OCI-M2 (cell line): ENCODE measurements at regions not wholly inside any gene's neighbourhood (a gene's known extent, or its start where the extent isn't known, plus 50 kb on each side); places are given as distances from the start of the nearest gene placed in this dataset.

Experiments used
- DNase-seq: peaks from one replicate; lab custom pipeline; 2025; ENCODE audit not compliant: unreplicated experiment; lab: John Stamatoyannopoulos, UW

DNA sequence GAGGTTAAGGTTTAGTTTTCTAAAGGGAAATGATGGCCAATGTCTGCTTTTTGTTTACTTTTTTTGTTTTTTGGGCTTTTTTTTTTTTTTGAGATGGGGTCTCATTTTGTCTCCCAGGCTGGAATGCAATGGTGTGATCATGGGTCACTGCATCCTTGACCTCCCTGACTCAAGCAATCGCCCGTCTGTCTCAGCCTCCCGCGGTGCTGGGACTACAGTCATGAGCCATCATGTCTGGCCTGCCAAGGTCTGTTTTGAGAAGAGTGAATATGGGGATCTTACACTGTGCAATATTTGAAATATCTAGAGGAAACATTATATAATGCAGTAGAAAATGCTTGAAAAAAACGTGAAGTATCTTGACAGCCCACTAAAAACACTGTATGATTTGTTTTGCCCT is 162.5 kb downstream of the GASK1B start:
- DNase-seq, result no peak

DNA sequence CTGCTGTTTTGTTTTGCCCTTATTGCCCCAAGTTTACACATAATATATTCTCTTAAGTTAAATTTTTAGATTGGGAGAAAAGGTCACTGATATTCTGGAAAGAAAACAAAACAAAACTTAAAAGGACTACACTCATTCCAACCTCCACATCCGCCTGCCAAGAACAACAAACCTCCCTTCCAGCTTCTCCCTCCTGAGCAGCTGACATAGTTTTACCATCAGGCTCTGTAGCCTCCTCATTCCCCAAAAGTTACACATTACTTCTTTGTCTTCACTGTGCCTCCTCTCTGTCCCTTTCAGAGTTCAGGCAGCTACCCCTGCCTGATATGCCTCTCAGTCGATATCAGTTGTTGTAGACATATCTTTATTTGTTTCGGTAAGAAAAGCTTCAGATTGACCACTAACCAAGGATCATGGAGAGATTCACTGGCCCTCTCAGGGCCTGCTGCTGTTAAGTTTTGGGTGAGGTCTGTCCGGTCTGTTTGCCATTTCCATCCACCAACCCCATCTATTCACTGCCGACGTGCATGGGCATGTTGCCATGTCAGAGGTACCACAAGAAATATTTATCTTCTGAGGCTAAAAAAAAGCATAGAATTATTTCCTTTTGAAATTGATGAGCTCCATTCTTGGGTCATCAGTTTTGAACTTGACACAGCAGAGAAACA is 164.1 kb downstream of the GASK1B start:
- no peak for DNase-seq

DNA sequence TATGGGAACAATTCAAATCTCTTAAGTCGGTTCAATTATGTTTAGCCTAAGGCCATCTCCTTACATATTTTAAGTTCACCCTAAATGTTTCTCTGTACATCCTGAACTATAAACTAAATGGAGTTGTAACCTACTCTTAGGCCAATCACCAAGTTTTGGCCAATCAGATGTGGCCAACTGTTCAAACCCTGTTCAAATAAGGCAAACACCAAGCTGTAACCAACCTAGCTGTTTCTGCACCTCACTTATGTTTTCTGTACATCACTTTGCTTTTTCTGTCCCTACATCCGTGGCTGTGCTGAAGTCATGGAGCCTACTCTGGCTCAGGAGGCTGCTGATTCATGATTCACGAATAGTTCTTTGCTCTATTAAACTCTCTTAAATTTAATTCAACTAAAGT is 165.3 kb downstream of the GASK1B start:
- no peak for DNase-seq

DNA sequence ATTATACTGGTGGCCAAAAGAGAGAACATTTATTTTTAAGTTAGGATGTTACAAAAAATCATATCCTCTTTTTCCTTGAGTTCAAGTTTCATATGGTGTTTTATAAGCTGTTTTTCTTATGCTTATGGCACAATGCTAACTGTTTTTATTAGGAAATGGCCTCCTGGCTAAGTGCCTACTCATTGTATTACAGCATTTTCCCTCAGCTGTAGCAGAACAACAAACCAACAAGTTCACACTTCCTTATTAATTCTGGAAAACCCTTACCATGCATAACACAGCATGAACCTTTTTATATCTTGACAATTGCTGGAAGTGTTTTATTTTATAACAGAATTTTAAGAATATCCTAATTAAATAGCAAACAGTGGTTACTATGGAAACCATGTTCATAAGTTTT is 165.8 kb downstream of the GASK1B start:
- DNase-seq, result no peak

DNA sequence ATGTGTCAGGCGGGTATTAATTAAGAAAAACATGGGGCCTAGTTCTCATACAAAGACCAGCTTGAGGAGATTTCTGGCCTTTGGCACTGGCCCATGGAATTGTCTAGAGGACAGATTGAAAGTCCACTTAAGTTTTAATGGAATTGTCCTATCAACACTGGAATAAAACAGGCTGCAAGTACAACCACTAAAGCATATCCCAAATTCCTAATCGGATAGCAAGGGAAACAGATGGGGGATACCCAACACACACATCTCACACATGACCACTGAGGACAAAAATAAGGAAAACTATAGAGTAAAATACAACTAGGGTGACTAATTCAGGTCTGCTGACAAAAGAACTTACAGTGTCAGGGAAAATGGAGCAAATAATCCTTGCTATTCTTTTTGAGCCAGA is 167.8 kb downstream of the GASK1B start:
- no peak for DNase-seq

DNA sequence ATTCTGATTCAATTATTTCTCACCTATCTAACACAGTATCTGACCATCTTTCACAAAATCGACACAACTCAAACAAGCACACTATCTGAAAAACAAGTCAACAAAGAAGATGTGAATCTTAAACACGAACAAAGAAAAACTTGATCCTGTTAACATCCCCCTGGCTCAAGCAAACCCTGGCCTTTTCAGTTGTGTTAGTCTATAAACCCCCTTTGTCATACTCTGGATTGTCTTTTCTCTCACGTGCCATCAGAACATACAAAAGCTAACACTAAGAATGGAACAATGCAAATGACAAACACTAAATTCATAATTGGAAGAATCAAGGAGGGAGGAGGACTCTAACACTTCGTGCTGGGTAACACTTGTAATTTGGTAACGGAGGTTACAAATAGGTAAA is 168.7 kb downstream of the GASK1B start:
- no peak for DNase-seq

DNA sequence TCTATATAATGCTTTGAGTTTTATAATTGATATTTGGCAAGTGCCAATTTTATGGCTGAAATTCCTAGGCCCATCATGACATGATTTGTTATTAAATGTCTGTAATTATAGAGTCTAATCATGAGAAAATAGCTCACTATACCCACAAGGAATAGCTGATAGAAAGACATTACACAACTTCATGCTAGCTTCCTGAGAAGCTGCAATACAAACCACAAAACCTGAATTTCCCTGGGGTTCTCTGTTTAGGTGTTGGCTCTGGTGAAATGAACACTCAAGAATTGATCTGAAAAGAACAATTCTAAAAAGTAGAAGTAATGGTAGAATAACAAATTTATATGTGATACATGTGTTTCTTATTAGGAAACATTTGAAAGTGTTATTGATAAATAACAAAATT is 169.6 kb downstream of the GASK1B start:
- DNase-seq, result no peak

DNA sequence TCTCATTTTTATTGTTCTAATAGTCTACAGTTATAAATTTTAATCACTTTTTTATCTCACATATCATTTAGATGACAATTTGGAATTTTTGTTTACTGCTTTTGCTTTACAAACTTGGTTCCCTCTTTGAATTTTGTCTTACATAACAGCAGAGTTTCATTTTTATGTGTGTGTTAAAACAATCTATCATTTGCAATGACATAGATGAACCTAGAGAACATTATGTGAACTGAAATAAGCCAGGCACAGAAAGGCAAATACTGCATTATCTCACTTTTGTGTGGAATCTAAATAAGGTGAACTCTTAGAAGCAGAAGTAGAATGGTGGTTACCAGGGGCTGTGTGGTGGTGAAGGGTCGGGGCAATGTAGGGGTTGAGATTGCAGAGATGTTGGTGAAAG is 170.7 kb downstream of the GASK1B start:
- no peak for DNase-seq

DNA sequence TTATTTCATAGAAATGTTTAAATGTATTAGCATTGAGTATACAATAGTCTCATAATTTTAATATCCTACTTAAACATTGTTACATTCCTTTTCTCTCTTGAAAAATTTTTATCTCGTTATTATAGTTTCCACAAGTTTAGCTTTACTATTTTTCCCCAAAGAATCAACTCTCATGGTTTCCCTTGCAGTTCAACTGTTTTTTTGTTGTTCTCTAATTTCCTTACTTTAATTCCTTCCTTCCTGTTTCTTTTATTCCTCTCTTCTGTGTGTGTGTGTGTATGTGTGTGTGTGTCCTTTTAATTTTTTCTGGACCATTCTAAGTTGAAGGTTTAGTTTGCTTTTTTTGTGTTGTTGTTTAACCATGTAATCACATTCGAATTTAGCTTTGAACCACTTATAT is 171.1 kb downstream of the GASK1B start:
- no peak for DNase-seq

DNA sequence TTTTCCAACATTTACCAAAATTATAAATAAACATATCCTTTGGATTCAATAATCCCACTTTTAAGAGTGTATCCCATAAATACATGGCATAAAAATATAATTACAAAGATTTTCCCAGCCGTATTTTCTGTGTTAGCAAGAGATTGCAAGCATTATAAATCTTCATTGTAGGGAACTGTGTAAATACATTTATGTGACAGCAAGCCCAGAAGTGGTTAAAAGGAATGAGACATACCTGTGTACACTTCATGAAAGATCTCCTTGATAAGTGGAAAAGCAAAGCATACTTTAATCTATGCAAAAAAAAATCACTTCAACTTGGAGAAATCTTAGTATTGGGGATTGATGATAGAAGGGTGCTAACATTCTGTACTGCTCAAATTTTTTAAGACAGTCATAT is 173.1 kb downstream of the GASK1B start:
- DNase-seq, result no peak

DNA sequence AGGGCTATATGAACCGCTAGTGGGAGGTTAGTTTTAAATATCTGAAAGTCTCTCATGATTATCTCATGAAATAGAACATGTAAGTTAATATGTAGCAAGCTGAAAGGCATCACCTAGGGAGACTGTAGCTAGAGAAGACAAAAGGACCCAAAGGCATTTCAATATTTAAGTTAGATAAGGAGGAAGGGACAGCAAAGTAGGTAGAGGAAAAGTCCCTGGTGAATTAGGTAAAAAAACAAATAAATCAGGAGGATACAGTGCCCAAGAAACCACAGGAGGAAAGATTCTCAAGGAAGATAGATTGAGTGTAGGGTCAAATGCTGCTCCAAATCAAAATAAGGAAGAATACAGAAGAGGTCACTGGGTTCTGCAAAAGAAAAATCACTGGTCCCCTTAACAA is 175.5 kb downstream of the GASK1B start:
- DNase-seq, result no peak

DNA sequence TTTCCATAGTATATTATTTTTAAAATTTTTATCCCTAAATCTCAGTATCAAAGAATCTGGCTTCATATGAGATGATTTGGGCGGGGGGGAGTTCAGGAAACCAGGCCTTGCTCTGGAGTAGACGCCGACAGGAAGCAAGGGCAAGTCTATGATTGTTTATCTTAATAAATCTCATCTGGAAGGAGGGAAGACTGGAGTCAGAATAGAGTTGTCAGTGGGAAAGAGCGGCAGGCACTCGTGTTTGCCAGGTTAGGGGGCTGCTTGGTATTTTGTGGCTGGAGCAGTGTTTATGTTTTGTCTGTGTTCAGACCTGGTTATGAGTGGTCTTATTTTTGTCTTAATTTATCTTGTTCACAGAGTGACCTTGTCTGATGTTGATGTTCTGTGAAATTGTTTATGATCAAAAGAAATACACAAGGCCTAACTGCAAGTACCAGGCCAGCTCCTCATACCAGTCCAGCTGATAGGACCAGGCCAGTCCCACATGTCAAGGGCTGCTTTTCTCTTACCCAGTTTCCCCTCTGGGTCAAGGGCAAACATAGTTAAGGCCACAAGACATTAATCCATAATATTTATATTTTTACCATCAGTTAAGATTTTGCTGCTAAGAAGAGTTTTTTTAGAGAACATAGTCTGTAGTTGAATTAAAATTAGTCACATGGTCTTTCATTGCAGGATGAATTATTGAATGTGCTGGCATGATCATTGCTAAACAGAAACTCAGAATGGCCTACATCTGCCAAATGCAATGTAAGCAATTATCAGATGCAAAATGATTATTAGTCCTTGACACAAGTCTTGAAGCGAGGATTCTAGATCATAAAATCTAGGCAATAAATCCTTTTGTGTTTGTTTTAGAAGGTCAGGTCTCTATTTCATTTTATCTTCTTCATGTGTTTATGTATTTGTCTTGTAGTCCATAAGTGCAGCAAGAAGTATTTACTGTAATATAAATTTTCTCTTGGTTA is 176.5 kb downstream of the GASK1B start:
- no peak for DNase-seq

DNA sequence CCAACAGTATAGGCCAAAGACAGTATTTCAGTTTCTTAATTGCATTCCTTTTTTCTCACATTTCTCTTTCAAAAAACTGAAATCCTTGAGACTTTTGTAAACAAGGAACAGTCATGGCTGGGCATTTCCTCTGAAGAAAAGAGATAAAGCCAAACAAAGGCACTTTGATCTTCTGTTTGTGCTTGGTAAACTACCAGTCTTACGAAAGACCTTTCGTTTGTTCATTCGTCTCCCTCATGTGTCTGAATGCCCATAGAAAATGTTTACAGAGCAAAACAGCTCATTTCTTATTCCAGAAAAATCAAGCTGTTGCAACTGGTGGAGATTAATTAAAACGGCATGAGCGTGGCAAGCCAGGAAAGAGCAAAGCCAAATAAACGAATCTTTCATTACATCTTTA is 178.0 kb downstream of the GASK1B start:
- DNase-seq, result no peak

DNA sequence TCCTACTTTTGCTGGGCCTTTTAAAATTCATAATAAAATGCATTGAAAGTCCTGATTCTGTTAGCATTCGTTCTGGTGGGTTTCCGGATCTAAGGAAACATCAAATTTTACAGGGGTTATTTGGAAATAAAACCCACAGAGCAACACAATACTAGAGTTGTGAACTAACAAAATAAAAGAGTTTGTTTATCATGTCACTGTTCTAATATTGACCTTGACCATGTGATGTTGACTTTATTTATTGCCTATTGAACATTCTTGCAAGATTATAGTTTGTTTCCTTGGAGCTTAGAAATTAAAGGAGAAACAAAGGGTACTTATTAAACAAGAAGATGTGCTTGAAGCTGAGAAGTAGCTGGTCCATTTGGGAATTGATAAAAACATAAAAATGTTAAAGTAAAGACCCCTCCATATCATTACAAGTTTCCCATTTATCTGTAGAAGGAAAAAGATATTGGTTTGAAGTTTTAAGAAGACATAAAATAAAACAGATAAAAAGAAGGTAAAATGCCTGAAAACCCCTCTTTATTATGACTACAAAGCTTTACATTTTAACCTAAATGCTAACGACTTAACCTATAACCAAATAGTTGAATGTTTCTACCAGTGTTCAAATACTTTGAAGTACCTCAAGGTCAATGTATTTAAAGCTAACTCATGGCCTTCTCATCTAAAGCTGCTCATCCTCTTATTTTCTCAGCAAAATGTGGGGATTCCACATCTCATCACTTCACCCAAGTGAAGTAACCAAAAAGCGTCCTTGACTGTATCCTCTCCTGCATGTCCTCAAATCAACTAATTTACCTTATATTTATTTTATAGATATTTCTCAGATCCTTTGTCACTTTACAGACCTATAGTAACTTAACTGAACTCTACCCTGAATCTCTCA is 179.6 kb downstream of the GASK1B start:
- no peak for DNase-seq

DNA sequence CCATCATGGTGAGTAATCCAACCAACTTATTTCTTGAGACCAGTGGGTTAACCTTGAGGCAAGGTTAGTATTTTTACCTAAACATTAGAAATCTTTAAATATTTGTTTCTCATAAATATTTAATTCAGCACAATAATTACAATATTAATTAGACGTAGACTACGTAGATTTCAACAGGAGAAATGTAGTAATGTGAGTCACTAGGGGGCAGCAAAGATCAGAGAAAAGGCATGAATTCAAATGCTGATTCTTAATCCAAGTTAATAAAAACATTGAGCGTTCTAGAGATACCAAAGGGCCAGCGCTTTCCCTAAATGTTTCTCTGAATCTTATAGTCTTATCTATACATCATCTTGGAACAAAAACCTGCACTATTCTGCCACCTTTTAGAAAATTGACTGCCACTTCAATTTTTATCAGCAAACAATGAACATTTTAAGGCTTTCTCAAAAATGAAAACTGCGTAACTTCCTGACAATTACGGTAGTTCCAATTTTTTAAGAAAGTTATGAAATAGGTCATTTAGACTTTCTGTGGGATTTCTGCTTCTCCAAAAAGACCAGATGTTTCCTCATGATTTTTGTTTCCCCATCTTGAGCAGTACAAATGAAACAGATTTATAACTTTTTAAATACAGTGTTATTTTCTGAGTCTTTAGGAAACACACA is 180.7 kb downstream of the GASK1B start:
- peak; percentile 16 for DNase-seq

DNA sequence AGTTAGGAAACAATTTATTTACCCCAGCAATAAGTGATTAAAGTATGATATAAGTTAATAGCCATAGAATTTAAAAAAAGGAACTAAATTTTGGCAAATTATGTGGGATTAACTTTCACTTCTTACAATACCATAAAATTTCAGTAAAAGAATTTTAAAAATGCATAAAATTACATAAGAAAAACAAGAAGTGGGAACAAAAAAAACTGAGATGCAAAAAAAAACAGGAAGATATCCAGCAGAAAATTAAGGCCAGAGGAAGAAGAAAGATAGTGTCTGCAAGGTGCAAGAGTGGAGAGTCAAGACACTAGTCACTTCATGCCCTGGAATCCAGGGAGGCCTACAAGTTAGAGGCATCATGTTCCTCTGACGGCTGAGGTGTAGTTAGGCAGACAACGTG is 184.2 kb downstream of the GASK1B start:
- DNase-seq, result no peak

DNA sequence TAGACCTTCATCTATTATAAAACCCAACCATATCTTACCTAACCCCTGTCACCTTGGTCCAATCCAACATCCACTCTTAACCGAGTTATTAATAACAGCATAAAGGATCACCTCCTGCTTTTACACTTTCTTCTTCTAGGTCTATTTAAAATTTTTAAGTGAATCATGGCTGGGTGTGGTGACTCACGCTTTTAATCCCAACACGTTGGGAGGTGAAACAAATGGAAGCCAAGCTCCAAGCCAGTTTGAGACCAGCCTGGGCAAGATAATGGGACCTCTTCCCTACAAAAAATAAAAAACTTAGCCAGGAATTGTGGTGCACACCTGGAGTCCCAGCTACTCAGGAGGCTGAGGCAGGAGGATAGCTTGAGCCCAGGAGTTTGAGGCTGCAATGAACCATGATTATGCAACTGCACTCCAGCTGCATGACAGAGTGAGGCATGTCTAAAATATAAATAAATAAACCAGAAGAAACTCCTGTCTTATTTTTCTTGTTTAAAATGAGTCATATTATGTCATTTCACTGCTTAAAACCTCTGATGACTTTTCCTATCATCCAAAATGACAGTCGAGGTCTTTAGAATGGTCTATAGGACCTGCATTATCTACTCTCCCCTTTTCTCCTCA is 188.4 kb downstream of the GASK1B start:
- DNase-seq, result no peak

DNA sequence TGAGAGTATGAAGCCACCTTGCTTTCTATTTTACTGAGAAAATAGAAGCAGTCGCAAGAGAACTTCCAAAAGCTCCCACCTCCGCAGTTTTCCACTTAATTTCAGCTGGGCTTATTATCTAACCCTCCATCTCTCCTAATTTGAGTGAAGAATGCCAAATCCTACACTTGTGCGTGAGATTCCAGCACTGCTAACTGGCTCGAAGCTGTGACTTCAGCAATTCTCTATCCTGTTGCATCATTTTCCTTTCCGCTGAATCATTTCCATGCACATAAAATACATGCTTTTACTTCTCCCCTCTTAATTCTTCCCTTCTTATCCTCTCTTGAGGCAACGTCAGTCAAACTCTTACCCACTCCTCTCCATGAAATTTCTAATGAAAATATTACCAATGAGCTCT is 189.5 kb downstream of the GASK1B start:
- DNase-seq, result no peak

DNA sequence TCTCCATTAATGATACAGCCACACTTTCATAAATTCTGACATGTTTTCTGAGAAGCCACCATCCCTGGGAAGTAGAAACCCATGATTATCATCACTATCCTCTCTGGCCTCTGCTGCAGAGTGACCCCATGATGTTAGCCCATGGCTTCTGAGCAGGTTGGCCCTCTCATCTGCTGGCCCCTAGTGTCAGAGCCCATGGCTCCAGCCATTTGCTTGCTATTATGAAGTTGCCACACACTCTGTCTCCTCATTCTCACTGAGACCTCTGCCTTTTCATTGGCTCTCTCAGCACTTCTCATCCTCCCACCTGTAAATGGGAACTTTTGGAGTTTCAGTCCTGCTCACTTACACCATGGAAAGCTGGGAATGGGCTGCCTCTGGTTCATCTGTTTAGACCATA is 192.7 kb downstream of the GASK1B start:
- no peak for DNase-seq

DNA sequence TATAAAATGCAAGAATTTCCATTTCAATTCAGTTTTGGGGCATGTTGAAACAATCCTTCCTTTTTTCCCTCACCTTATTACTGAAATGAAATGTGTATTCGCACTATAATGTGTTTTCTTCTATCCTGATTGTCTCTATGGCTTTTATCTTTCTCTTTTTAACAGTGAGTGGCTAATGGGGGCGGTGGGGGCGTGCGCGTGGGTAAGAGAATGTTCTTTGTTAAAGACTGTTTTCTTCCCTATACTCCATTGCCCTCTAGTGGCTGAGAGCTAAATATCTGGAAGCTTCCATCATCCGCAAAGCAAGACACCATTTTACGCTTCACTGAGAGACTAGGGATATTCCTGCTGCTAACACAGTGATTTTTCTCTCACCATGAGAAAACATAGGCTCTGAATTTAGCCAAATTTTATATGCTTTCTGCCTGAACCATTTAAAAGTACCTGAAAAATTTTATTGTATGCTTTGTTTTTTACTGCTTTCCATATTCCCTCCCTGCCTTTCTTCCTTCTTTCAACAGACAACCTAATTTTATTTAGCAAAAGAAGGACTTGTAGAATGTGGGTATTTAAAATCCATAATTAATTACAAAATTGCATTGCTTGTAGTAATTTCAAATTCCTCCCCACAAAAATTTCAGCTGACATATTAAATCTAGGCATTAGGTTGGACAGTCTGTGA is 194.0 kb downstream of the GASK1B start:
- no peak for DNase-seq
